Inferior parietal cortex (tissue), 1 donor: ENCODE measurements at regions not wholly inside any gene's neighbourhood (a gene's known extent, or its start where the extent isn't known, plus 50 kb on each side); places are given as distances from the start of the nearest gene placed in this dataset.

ENCODE experiments used
- DNase-seq: peaks from one replicate; pipeline ENCODE4 v3.0.0-alpha.2; 2016; ENCODE audit errors: extremely low spot score

GRCh38 chr4:14096396-14096965 lies 469.0 kb upstream of the BOD1L1 start:
- DNase-seq: peak; percentile 33

GRCh38 chr4:14100349-14100748 lies 472.8 kb upstream of the BOD1L1 start:
- DNase-seq: no peak

GRCh38 chr4:14110407-14110806 lies 482.9 kb upstream of the BOD1L1 start:
- no peak for DNase-seq

GRCh38 chr4:14111730-14112181 lies 484.2 kb upstream of the BOD1L1 start:
- peak; percentile 17 for DNase-seq

- no peak for DNase-seq
Observed at GRCh38 chr4:14115106-14115505, 487.6 kb upstream of the BOD1L1 start.

GRCh38 chr4:14117575-14118238 lies 490.2 kb upstream of the BOD1L1 start:
- DNase-seq: no peak

GRCh38 chr4:14124816-14125215 lies 497.3 kb upstream of the BOD1L1 start:
- no peak for DNase-seq

- DNase-seq: peak; percentile 15
Observed at GRCh38 chr4:14125375-14126129, 498.0 kb upstream of the BOD1L1 start.

GRCh38 chr4:14130551-14130950 lies 503.0 kb upstream of the BOD1L1 start:
- no peak for DNase-seq

GRCh38 chr4:14131335-14131734 lies 503.8 kb upstream of the BOD1L1 start:
- DNase-seq: no peak

- no peak for DNase-seq
Observed at GRCh38 chr4:14132301-14132700, 504.8 kb upstream of the BOD1L1 start.

GRCh38 chr4:14138106-14138505 lies 510.6 kb upstream of the BOD1L1 start:
- no peak for DNase-seq

- no peak for DNase-seq
Observed at GRCh38 chr4:14143892-14144291, 516.4 kb upstream of the BOD1L1 start.

GRCh38 chr4:14149176-14150053 lies 521.9 kb upstream of the BOD1L1 start:
- DNase-seq: peak; percentile 50

- DNase-seq: no peak
Observed at GRCh38 chr4:14151101-14151500, 523.6 kb upstream of the BOD1L1 start.

- no peak for DNase-seq
Observed at GRCh38 chr4:14152834-14153519, 525.5 kb upstream of the BOD1L1 start.

GRCh38 chr4:14155803-14156202 lies 528.3 kb upstream of the BOD1L1 start:
- DNase-seq: peak; percentile 66

- DNase-seq: no peak
Observed at GRCh38 chr4:14157262-14157661, 529.7 kb upstream of the BOD1L1 start.

GRCh38 chr4:14165222-14165920 lies 537.8 kb upstream of the BOD1L1 start:
- no peak for DNase-seq

GRCh38 chr4:14167876-14168510 lies 540.5 kb upstream of the BOD1L1 start:
- no peak for DNase-seq
